ENCODE measurements at regions not wholly inside any gene's neighbourhood (a gene's known extent, or its start where the extent isn't known, plus 50 kb on each side); places are given as distances from the start of the nearest gene placed in this dataset.

DNA sequence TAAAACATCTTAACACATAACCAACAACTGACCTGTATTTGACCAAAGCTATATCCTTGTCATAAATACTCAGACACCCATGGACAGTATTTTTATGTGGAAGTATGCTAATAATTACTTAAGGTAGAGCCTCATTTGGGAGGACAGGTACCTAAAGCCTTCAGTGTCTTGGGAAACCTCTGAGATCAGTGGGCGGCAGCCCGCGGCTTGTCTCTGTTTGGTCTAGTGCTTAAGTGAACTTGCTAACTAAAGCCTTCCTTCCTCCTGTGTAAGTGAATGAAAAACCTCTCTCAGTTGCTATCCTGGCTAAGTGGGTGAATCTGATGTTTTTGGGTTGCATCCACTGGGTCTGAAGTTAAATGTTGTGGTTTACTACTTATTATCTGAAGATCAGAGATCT is 144.5 kb upstream of the AGR3 start:
- no peaks in the 10 kb centered on the region for H3K4me1 ChIP-seq
- no peak for DNase-seq (ENCODE audit: extremely low spot score in 2 of 2)
- H3K27me3 ChIP-seq: no peaks in the 10 kb centered on the region
- intact Hi-C loops (cut with DNase I): no loop called here
- no peak overlapping the region for H3K4me3 ChIP-seq
- no peak for TF ChIP-seq POLR2AphosphoS5 (IDR thresholded peaks at IDR 0.05; ENCODE audit: insufficient read depth in 1 of 2, low read depth in 1 of 2)
- TF ChIP-seq POLR2A (IDR thresholded peaks at IDR 0.05): no peak
- TF ChIP-seq, protein P1, sequence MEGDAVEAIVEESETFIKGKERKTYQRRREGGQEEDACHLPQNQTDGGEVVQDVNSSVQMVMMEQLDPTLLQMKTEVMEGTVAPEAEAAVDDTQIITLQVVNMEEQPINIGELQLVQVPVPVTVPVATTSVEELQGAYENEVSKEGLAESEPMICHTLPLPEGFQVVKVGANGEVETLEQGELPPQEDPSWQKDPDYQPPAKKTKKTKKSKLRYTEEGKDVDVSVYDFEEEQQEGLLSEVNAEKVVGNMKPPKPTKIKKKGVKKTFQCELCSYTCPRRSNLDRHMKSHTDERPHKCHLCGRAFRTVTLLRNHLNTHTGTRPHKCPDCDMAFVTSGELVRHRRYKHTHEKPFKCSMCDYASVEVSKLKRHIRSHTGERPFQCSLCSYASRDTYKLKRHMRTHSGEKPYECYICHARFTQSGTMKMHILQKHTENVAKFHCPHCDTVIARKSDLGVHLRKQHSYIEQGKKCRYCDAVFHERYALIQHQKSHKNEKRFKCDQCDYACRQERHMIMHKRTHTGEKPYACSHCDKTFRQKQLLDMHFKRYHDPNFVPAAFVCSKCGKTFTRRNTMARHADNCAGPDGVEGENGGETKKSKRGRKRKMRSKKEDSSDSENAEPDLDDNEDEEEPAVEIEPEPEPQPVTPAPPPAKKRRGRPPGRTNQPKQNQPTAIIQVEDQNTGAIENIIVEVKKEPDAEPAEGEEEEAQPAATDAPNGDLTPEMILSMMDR (IDR thresholded peaks at IDR 0.05): no peak
- no peaks in the 10 kb centered on the region for H3K36me3 ChIP-seq
- no peak overlapping the region for H3K27ac ChIP-seq
- no peaks in the 10 kb centered on the region for H3K9me3 ChIP-seq

GRCh38 chr7:17027143-17027788 is 145.5 kb upstream of the AGR3 start:
- TF ChIP-seq POLR2AphosphoS5 (IDR thresholded peaks at IDR 0.05; ENCODE audit: insufficient read depth in 1 of 2, low read depth in 1 of 2) (no peak), POLR2A (IDR thresholded peaks at IDR 0.05) (no peak)
- TF ChIP-seq, protein P1 (IDR thresholded peaks at IDR 0.05): no peak
- intact Hi-C loops (cut with DNase I): no loop called here
- Histone ChIP-seq H3K27me3 (no peaks in the 10 kb centered on the region), H3K4me1 (no peaks in the 10 kb centered on the region), H3K9me3 (no peaks in the 10 kb centered on the region), H3K36me3 (no peaks in the 10 kb centered on the region), H3K27ac (no peak overlapping the region), H3K4me3 (no peak overlapping the region)
- no peak for DNase-seq (ENCODE audit: extremely low spot score in 2 of 2)

DNA sequence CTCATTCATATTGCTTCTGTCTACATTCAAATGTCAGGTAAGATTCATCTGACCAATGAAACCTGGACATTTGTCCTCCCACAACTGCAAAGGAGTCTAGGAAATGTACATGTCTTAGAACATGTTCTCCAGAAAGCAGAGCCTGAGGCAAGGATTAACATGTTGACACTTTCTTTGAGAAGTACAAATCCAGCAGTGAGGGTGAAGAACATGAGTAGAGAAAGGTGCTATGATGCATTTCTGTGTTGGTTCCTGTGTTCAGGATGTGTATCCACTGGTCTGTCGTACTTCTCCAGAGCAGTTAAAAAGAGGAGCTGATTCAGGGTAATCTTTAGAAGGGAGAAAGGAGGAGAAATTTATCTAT is 146.0 kb upstream of the AGR3 start:
- intact Hi-C loops (cut with DNase I): no loop called here
- no peak overlapping the region for H3K27ac ChIP-seq

GRCh38 chr7:17029150-17029549 is 147.4 kb upstream of the AGR3 start:
- no peaks in the 10 kb centered on the region for H3K4me1 ChIP-seq
- intact Hi-C loops (cut with DNase I): no loop called here
- H3K4me3 ChIP-seq: no peak overlapping the region
- TF ChIP-seq, protein P1 (IDR thresholded peaks at IDR 0.05): no peak
- TF ChIP-seq POLR2A (IDR thresholded peaks at IDR 0.05) (no peak), POLR2AphosphoS5 (IDR thresholded peaks at IDR 0.05; ENCODE audit: insufficient read depth in 1 of 2, low read depth in 1 of 2) (no peak)
- no peaks in the 10 kb centered on the region for H3K36me3 ChIP-seq
- H3K27me3 ChIP-seq: no peaks in the 10 kb centered on the region
- H3K27ac ChIP-seq: no peak overlapping the region
- DNase-seq (ENCODE audit: extremely low spot score in 2 of 2): no peak
- H3K9me3 ChIP-seq: no peaks in the 10 kb centered on the region

More for the DNA sequence above, 146.0 kb upstream of the AGR3 start:
- Histone ChIP-seq H3K9me3 (no peaks in the 10 kb centered on the region), H3K27me3 (no peaks in the 10 kb centered on the region), H3K4me1 (no peaks in the 10 kb centered on the region), H3K36me3 (no peaks in the 10 kb centered on the region), H3K4me3 (no peak overlapping the region)
- TF ChIP-seq POLR2A (IDR thresholded peaks at IDR 0.05) (no peak), POLR2AphosphoS5 (IDR thresholded peaks at IDR 0.05; ENCODE audit: insufficient read depth in 1 of 2, low read depth in 1 of 2) (no peak)
- TF ChIP-seq, protein P1 (IDR thresholded peaks at IDR 0.05): no peak
- DNase-seq (ENCODE audit: extremely low spot score in 2 of 2): no peak

GRCh38 chr7:17030559-17030958 is 148.8 kb upstream of the AGR3 start:
- no peaks in the 10 kb centered on the region for H3K36me3 ChIP-seq
- DNase-seq (ENCODE audit: extremely low spot score in 2 of 2): no peak
- intact Hi-C loops (cut with DNase I): no loop called here
- H3K27ac ChIP-seq: no peak overlapping the region
- no peak overlapping the region for H3K4me3 ChIP-seq
- TF ChIP-seq, protein P1 (IDR thresholded peaks at IDR 0.05): no peak
- TF ChIP-seq POLR2AphosphoS5 (IDR thresholded peaks at IDR 0.05; ENCODE audit: insufficient read depth in 1 of 2, low read depth in 1 of 2) (no peak), POLR2A (IDR thresholded peaks at IDR 0.05) (no peak)
- no peaks in the 10 kb centered on the region for H3K9me3 ChIP-seq
- no peaks in the 10 kb centered on the region for H3K4me1 ChIP-seq
- no peaks in the 10 kb centered on the region for H3K27me3 ChIP-seq

Measured in vagina (tissue), 2 donors.